Upper lobe of right lung (tissue), 1 donor: ENCODE measurements at regions not wholly inside any gene's neighbourhood (a gene's known extent, or its start where the extent isn't known, plus 50 kb on each side); places are given as distances from the start of the nearest gene placed in this dataset.

Experiments
- ATAC-seq: fragments of 200-7000 bp; cut with Tn5 transposase; one replicate; pipeline ENCODE4 v1.9.1; 2020; ENCODE audit warnings: mild to moderate bottlenecking, moderate library complexity
- DNase-seq: peaks from one replicate; pipeline ENCODE4 v3.0.0-alpha.2; 2020
- H3K27ac ChIP-seq: fragments of 200-600 bp; one replicate; pipeline ENCODE4 v1.8.0; 2022
- H3K27me3 ChIP-seq: fragments of 200-600 bp; one replicate; pipeline ENCODE4 v1.8.0; 2022; ENCODE audit warnings: mild to moderate bottlenecking
- H3K36me3 ChIP-seq: fragments of 200-600 bp; one replicate; pipeline ENCODE4 v1.8.0; 2022
- H3K4me1 ChIP-seq: fragments of 200-600 bp; one replicate; pipeline ENCODE4 v1.8.0; 2022
- H3K4me3 ChIP-seq: fragments of 200-600 bp; one replicate; pipeline ENCODE4 v1.8.0; 2022; ENCODE audit warnings: mild to moderate bottlenecking
- H3K9me3 ChIP-seq: fragments of 200-600 bp; one replicate; pipeline ENCODE4 v1.8.0; 2022
- intact Hi-C: fragments of 100-400 bp; cut with DNase I; formaldehyde crosslinking; loops from one replicate; pipeline ENCODE4 v1.11.0; 2022
- TF ChIP-seq, protein P1 (sequence below): fragments of 200-600 bp; IDR thresholded peaks from one replicate; pipeline ENCODE4 v1.8.0; 2022; ENCODE audit warnings: antibody characterized with exemption
- donor health status: DM: no; HTN: yes; CAD: no; lungs with severe emphysema.

DNA sequence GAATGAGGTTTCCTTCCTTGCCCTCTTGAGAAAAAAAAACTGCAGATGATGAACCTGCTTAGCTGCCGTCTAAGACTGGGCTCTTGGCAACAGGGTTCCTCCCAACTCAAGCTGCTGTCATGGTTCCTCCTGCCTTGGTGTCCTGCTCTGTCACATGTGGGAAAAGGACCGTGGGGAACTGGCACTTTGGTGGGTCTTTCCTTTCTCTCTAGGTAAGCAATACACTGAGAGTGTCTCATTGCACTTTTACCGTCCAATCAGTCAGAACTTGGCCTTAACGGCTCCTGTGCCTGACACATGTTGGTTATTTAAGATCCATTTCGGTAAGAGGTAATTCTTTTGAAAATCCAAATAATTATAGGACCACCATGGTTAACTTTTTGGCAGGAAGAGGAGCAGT is 60.8 kb upstream of the RNF152 start:
- Histone ChIP-seq H3K36me3 (no peaks in the 10 kb centered on the region), H3K4me1 (no peaks in the 10 kb centered on the region), H3K27ac (no peak overlapping the region), H3K4me3 (no peak overlapping the region), H3K27me3 (no peaks in the 10 kb centered on the region), H3K9me3 (no peaks in the 10 kb centered on the region)
- TF ChIP-seq, protein P1, sequence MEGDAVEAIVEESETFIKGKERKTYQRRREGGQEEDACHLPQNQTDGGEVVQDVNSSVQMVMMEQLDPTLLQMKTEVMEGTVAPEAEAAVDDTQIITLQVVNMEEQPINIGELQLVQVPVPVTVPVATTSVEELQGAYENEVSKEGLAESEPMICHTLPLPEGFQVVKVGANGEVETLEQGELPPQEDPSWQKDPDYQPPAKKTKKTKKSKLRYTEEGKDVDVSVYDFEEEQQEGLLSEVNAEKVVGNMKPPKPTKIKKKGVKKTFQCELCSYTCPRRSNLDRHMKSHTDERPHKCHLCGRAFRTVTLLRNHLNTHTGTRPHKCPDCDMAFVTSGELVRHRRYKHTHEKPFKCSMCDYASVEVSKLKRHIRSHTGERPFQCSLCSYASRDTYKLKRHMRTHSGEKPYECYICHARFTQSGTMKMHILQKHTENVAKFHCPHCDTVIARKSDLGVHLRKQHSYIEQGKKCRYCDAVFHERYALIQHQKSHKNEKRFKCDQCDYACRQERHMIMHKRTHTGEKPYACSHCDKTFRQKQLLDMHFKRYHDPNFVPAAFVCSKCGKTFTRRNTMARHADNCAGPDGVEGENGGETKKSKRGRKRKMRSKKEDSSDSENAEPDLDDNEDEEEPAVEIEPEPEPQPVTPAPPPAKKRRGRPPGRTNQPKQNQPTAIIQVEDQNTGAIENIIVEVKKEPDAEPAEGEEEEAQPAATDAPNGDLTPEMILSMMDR = no peak
- intact Hi-C loops = no loop called here
- ATAC-seq (no peak), DNase-seq (no peak)

DNA sequence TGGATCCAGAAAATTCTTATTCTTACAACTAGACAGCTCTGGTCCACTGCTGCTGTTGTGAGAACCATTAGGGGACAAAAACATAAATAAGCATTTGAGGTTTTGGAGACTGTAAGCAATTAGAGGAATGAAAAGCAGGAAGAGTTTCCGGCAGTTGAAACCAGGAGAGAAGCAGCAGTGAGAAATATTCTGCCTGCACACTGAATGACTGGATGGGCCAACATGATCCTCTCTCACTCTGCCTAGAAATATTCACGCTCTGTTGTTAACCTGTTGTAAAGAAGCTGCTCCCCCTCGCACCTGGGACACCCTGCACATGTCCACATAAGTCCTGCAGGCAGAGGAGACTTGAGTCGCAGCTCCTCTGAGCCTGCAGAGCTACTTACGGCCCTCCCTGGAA is 60.4 kb upstream of the RNF152 start:
- ATAC-seq (no peak), DNase-seq (no peak)
- H3K9me3 ChIP-seq = no peaks in the 10 kb centered on the region
- intact Hi-C loops = no loop called here
- no peak overlapping the region for H3K27ac ChIP-seq
- no peaks in the 10 kb centered on the region for H3K36me3 ChIP-seq
- TF ChIP-seq, protein P1 = no peak
- H3K4me3 ChIP-seq = no peak overlapping the region
- H3K27me3 ChIP-seq = no peaks in the 10 kb centered on the region
- H3K4me1 ChIP-seq = no peaks in the 10 kb centered on the region

DNA sequence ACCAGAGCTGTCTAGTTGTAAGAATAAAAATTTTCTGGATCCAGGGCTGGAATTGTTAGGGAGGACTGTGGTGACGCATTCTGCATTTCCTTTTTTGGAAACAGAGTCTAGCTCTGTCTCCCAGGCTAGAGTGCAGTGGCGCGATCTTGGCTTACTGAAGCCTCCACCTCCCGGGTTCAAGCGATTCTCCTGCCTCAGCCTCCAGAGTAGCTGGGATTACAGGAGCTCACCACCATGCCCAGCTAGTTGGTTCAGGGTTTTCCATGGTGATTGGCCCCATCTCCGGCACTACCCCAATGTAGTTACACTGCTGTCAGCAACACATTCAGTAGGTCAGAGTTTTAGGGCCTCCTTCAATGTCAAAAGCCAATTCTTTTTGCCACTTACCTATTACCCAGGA is 58.6 kb upstream of the RNF152 start:
- Histone ChIP-seq H3K27me3 (no peaks in the 10 kb centered on the region), H3K4me3 (no peak overlapping the region), H3K9me3 (no peaks in the 10 kb centered on the region), H3K27ac (no peak overlapping the region), H3K4me1 (no peaks in the 10 kb centered on the region), H3K36me3 (no peaks in the 10 kb centered on the region)
- TF ChIP-seq, protein P1 = no peak
- DNase-seq (no peak), ATAC-seq (no peak)
- intact Hi-C loops = no loop called here

DNA sequence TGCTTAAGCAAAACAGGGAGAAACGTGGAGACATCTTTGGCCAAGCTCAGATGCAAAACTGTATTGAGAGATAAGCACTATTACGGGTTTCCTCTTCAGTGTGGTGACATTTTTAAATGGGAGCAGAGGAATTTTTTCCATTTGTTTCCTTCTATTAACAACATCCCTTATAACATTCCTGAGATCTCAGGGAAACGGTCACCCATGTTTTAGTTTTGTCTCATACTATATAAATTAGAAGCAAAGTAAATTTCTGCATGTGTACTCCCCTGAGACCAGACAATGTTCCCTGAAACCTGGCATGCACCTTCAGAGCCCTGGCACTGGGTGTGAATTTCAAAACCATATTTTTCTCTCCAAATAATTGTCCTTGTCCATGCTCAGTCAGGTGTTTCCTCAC is 57.6 kb upstream of the RNF152 start:
- TF ChIP-seq, protein P1 = no peak
- H3K27ac ChIP-seq = no peak overlapping the region
- no peak overlapping the region for H3K4me3 ChIP-seq

DNA sequence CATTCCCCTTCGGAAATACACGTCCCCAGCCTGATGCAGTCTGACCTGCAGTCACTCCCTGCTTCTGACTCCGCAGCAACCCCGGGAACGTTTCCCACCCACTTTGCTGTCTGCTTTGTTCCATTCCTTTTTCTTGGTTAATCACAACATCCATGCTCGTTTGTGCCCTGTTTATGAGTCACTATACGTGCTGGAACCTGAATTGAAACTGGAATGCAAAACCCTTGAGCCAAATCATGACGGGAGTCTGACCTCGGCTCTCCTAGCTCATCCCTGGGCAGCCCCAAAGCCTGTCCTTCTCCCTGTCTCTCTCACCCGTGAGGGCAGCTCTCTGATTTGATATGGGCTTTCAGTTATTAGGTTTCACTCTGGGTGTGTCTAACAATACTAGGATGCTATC is 57.1 kb upstream of the RNF152 start:
- no peaks in the 10 kb centered on the region for H3K36me3 ChIP-seq
- H3K4me1 ChIP-seq = no peaks in the 10 kb centered on the region
- intact Hi-C loops = no loop called here
- no peaks in the 10 kb centered on the region for H3K27me3 ChIP-seq
- no peaks in the 10 kb centered on the region for H3K9me3 ChIP-seq
- no peak overlapping the region for H3K27ac ChIP-seq
- TF ChIP-seq, protein P1 = no peak
- ATAC-seq = no peak
- DNase-seq = no peak
- H3K4me3 ChIP-seq = no peak overlapping the region

More for the DNA sequence above, 57.6 kb upstream of the RNF152 start:
- H3K27me3 ChIP-seq = no peaks in the 10 kb centered on the region
- intact Hi-C loops = no loop called here
- no peaks in the 10 kb centered on the region for H3K36me3 ChIP-seq
- DNase-seq = no peak
- H3K9me3 ChIP-seq = no peaks in the 10 kb centered on the region
- H3K4me1 ChIP-seq = no peaks in the 10 kb centered on the region
- ATAC-seq = no peak

DNA sequence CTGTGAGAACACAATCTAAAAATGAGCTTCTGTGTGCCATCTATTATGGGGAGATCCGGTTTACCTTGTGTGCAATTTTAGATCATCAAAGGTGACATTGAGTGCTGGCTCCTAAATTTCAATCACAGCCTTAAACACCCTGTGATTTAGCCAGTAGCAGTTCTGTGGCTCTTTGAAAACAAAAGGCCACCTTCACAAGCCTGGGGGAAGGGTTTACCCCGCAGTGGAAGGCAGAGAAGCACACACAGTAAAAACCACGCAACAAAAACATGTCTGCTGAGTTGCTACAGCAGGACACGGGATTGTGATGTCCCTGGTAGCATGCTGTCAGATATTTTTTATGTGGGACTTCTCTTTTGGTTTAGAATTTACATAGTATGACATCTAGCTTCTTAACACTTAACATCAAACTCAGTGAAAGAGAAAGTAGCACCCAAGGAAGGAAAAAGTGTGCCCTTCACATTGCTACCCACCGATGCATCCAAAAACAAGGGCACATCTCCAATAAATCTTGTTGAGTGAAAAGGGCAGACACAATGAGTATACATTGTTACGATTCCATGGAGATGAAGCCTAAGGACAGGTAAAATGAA is 56.1 kb upstream of the RNF152 start:
- ATAC-seq = no peak
- intact Hi-C loops = no loop called here
- no peak overlapping the region for H3K4me3 ChIP-seq

More for the DNA sequence above, 56.1 kb upstream of the RNF152 start:
- DNase-seq = no peak
- Histone ChIP-seq H3K27me3 (no peaks in the 10 kb centered on the region), H3K36me3 (no peaks in the 10 kb centered on the region), H3K4me1 (no peaks in the 10 kb centered on the region), H3K9me3 (no peaks in the 10 kb centered on the region), H3K27ac (no peak overlapping the region)
- TF ChIP-seq, protein P1 = no peak
